SW 1271 (cell line): ENCODE measurements at regions not wholly inside any gene's neighbourhood (a gene's known extent, or its start where the extent isn't known, plus 50 kb on each side); places are given as distances from the start of the nearest gene placed in this dataset.

ENCODE experiments used
- DNase-seq, 2 experiments: peaks; one replicate each; lab custom pipeline; 2025; lab: John Stamatoyannopoulos, UW

- DNase-seq = no peak
Observed at GRCh38 chr11:97290464-97291041, 900.7 kb downstream of the JRKL start.

- no peak for DNase-seq
Observed at GRCh38 chr11:97296301-97296700, 906.5 kb downstream of the JRKL start.

- DNase-seq = no peak
Observed at GRCh38 chr11:97309291-97309690, 919.5 kb downstream of the JRKL start.

GRCh38 chr11:97325693-97326092 lies 935.9 kb downstream of the JRKL start:
- DNase-seq = no peak

GRCh38 chr11:97332271-97332670 lies 942.5 kb downstream of the JRKL start:
- DNase-seq = no peak

GRCh38 chr11:97336064-97336463 lies 946.3 kb downstream of the JRKL start:
- no peak for DNase-seq

- DNase-seq = no peak
Observed at GRCh38 chr11:97345032-97345431, 955.2 kb downstream of the JRKL start.

- no peak for DNase-seq
Observed at GRCh38 chr11:97349201-97349600, 959.4 kb downstream of the JRKL start.

- DNase-seq = no peak
Observed at GRCh38 chr11:97351939-97352338, 962.1 kb downstream of the JRKL start.

- DNase-seq = no peak
Observed at GRCh38 chr11:97354026-97354425, 964.2 kb downstream of the JRKL start.

- no peak for DNase-seq
Observed at GRCh38 chr11:97354576-97354975, 964.8 kb downstream of the JRKL start.

GRCh38 chr11:97355230-97355629 lies 965.4 kb downstream of the JRKL start:
- no peak for DNase-seq

GRCh38 chr11:97356144-97356543 lies 966.3 kb downstream of the JRKL start:
- DNase-seq = no peak

- no peak for DNase-seq
Observed at GRCh38 chr11:97359016-97359415, 969.2 kb downstream of the JRKL start.

GRCh38 chr11:97361812-97362378 lies 972.1 kb downstream of the JRKL start:
- peak in 1 of 2 experiments; percentile 36 for DNase-seq

GRCh38 chr11:97363331-97363730 lies 973.5 kb downstream of the JRKL start:
- DNase-seq = no peak

GRCh38 chr11:97364047-97364446 lies 974.2 kb downstream of the JRKL start:
- DNase-seq = peak in 1 of 2 experiments; percentile 53

GRCh38 chr11:97367406-97368083 lies 977.7 kb downstream of the JRKL start:
- no peak for DNase-seq

GRCh38 chr11:97389270-97389669 lies 999.5 kb downstream of the JRKL start:
- DNase-seq = no peak

GRCh38 chr11:97398246-97398645 lies 1008.4 kb downstream of the JRKL start:
- DNase-seq = no peak

GRCh38 chr11:97409141-97409540 lies 1019.3 kb downstream of the JRKL start:
- DNase-seq = no peak

GRCh38 chr11:97414801-97415200 lies 1025.0 kb downstream of the JRKL start:
- no peak for DNase-seq

- no peak for DNase-seq
Observed at GRCh38 chr11:97419729-97420128, 1029.9 kb downstream of the JRKL start.
